Dermis blood vessel endothelial cell (primary cell): ENCODE measurements at regions not wholly inside any gene's neighbourhood (a gene's known extent, or its start where the extent isn't known, plus 50 kb on each side); places are given as distances from the start of the nearest gene placed in this dataset.
A peak's percentile ranks its signal among the peaks of the same experiment; 100 is the strongest.
"Not testable (repeated sequence)": the region's sequence is repeated elsewhere in the genome, so short reads cannot be mapped to it uniquely, and the experiment has no call there.

Experiments used
- DNase-seq: peaks from one replicate; pipeline ENCODE4 v3.0.0; 2010

DNA sequence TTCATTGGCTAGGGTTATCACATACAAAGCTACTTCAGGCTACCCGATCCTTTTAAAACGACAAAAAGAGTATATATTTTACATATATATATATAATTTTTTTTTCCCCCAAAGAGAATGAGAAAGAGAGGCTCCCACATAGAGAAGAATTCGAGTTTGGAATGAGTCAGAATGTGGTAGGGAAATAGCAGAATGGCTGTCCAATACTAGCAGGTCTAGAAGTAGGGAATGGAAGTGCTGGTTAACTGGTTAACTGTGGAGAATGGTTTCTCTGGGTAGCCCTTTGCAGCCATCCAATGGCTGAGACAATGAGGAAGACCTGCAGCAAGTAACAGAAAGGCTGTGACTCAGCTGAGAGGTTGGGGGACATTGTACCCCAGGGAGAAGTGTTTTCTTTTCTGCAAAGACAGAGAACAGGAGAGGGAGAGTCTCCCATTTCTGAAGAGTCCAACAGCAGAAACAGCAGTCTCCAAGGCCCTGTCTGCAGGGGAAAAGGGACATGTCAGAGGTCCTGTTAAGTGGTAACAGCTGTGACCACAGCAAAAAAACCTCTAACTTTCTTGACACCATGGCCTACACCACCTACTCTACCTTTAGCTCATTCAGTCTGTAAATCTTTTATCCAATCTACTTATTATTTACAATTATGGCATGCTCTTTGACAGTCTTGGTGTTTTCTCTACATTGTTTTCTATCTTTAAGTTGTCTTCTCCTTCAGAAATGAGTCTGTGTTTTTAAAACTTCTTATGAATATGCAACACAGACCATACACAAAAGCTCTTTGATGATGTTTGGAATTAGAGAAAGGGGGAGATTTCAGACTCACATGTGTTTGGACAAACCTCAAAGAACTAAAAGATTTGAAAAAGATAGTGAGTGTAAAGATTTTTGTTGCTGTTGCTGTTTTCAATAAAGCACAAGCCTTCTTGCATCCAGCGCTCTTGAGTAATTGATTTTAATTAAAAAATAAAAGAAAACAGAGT lies 116.1 kb upstream of the SLC7A14 start:
- DNase-seq, result no peak

DNA sequence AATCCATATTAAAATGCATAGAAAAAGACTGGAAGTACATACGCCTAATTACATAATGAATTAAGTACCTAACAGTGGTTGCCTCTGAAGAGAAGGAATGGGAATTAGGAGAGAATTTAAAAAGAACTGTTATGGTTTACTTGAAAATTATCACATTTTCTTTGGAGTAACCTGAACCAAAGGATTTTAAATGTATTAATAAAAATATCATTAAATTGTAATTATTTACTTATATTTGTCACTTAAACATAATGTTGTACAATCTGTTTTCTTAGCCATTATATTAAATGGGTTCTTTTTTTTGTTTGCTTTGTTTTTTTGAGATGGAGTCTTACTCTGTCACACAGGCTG lies 114.2 kb upstream of the SLC7A14 start:
- no peak for DNase-seq

DNA sequence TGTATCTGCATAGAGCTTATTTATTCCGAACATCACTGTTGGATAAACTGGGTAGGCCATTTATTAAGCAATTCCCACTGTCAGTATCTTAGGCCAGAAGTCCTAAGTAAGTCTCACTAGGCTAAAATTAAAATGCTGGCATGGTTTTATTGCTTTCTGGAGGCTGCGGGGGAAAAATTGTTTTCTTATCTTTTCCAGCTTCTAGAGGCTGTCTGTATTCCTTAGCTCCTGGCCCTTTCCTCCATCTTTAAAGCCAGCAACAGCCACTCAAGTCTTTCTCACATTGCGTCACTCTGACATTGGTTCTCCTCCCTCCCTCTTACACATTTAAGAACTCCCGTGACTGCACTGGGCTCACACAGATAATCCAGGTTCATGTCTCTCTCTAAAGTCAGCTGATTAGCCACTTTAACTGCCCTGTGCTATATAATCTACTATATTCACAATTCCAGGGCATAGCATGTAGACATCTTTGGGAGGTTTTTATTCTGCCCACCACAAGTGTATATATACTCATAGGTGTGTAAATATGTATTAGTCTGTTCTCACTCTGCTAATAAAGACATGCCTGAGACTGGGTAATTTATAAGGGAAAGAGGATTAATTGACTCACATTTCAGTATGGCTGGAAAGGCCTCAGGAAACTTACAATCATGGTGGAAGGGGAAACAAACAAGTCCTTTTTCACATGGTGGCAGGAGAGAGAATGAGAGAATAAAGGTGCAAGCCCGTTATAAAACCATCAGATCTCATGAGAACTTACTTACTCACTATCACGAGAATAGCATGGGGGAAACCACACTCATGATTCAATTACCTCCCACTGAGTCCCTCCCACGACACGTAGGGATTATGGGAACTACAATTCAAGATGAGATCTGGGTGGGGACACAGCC lies 113.5 kb upstream of the SLC7A14 start:
- DNase-seq, result no peak

DNA sequence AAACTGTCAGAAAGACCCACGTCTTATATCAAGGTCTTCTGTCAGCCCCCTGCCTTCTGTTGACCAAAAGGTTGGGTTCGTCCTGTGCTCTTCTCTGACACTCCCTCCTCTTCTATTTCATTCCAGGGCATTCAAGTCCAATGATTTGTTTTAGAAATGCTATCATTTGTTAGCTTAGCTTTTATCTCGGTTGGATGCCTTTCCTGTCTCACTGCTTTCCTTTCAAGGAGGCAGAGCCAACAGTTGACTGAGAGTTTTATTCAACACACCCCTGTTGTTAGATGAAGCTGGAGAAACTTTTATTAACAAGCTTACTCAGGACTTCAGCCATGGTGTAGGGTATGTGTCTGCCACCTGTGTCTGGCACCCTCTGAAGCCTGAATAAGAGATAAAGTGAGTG lies 112.0 kb upstream of the SLC7A14 start:
- no peak for DNase-seq

DNA sequence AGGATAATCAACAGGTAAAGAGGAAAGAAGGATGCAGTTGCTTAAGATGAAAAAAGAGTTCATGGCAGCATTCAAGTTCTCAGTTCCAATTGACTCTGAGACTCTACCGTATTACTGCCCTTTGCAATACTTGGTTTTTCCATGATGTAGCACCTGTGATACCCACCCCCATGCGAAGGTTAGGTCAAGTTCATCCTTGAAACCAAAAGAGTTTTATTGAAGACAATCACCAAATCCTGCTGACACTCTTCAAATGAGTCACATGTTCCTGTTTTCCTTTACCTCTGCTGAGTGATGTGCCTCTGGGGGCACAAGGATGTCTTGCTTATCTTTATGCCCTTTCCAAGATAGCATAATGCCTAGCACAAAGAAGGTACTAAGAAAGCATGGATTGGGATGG lies 111.3 kb upstream of the SLC7A14 start:
- DNase-seq, result no peak

DNA sequence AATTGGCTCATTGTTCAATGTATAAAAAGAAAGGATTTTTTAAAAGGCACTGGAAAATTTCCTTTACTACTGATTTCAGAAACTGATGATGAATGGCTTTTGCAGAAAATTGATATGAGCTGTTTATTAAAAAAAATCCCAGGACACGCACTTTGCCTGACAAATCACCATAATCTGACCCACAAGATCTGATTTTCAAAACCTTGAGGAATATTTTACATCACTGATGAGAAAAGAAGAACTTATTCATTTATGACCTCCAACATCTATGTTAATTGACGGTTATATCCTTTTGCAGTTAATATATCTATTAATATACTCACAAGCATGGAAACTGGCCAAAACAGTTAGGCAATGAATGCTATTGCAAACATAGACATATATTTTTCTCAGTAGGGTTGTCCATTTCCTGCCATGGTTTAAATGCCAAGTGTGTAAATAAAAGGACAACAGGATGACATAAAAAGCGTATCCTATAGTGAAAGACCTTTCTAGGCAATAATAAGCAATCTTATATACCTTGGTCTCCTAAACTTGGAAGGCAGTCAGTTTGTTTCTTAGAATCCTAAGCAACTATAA lies 109.7 kb upstream of the SLC7A14 start:
- DNase-seq, result no peak

DNA sequence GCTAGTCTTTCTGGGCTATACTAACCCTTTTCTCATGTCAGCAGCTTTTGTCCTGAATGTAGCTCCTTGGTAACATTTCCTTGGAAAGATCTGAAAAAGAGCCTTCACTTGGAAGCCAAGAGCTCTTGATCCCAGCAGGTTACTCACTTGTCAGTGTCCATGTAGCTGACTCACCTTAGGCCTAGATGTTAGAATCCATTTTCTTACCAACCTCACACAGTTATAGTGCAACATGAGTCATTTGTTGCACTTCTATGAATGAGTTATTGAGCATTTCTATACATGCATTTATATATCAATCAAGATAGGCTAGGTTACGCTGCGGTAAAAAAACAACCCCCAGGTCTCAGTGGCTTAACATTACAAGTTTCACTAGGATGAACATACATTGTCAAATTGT lies 106.8 kb upstream of the SLC7A14 start:
- DNase-seq, result no peak

DNA sequence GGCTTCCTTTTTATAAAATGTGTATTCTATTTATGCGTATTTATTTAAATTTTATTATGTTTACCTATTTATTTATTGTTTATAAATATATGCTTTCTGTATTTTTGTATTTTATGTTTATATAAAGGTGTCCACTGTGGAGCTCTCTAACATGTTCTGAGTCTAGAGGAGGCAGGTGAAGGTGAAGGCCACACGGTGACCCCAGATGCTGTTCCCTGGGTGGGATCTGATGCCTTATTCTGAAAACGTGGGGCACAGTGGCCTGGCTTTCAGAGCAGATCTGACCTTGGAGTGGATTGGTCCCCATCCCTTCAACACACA lies 104.7 kb upstream of the SLC7A14 start:
- no peak for DNase-seq

DNA sequence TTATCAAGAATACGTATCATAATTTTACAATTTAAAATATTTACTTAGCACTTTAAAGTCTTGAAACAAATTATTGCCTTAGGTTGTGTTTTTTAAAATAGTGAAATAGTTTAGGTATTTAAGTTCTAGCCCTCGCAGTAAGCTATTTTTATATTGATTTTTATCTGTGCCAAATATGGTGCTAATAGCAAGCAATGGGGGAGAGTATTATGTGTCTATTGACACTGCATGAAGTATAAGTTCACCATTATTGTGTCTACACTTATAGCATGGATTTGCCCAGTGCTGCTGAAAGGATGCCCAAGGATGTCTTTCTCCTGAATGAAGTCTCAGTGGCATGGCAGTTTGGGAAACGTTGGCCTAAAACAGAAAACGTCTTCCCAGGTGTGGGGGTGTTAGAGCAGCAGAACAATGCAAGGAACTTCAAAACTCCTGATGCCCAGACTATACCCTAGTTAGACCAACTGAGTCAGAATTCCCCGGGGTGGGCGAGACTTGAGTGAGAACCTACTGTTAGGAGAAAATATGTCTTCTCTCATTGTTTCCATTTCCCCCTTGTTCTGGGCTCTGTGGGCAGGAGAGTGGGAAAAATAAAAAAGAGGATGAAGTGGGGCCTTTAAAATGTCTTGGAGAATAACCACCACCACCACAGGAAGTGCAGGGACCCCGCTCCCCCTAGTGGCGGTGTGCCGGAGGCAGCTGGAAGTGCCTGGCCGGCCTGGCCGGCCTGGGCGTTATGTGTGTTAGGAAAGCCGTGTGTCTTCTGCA lies 104.2 kb upstream of the SLC7A14 start:
- peak; percentile 52 for DNase-seq

DNA sequence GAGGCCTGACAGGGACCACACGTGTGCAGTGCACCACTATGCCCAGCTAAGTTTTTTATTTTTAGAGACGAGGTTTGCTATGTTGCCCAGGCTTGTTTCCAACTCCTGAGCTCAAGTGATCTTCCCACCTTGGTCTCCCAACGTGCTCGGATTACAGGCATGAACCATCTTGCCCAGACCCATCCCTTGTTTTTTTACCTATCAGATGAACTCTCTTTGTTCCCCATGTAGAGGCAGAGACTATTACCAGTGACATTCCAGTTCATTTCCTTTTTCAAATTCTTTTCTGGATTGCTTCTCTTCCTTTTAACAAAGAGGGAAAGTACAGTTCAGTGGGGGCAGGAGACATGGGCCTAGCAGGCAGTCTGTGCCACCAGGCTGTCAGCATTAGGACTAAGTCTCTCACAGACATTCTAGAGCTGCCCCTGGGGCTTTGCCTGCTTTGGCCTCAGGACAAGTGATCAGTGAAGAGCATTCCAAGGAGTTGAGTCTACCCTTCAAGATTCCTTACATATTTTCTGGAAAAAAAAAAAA lies 103.5 kb upstream of the SLC7A14 start:
- peak; percentile 77 for DNase-seq

DNA sequence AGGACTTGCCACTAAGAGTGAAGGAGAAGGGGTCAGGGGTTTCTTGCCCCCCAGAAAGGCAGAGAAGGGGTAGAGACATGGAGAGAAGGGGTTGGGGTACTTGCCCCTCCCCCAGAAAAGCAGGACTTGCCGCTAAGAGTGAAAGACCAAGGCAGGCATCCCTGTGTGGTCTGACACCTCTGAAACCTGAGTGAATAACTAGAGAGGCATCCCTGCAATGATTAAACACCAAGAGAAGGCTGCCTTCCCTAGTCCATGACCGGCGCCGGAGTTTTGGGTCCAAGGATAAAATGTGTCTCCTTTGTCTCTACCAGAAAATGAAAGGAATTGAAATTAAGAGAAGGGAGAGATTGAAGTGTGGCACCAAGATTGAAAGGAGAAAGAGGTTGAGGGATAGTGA lies 102.3 kb upstream of the SLC7A14 start:
- DNase-seq, result not testable (repeated sequence)

DNA sequence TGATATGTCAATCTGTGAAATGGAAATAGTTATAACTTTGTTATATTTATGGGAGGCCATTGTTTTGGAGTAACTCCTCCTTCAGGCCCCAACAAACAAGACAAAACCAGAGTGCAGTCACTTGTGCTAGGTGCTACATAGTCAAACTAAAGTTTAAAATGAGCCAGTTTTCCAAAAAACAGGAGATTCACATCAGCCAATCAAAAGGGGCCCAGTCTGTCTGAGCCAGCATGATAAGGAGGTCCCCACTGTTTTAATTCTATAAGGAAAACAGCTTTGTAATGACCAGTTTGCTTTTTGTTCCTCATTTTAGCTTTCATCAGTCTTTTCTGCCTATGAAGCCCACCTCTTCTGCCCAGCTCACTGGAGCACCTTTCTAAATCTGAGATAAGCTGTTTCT lies 94.7 kb upstream of the SLC7A14 start:
- DNase-seq, result no peak

DNA sequence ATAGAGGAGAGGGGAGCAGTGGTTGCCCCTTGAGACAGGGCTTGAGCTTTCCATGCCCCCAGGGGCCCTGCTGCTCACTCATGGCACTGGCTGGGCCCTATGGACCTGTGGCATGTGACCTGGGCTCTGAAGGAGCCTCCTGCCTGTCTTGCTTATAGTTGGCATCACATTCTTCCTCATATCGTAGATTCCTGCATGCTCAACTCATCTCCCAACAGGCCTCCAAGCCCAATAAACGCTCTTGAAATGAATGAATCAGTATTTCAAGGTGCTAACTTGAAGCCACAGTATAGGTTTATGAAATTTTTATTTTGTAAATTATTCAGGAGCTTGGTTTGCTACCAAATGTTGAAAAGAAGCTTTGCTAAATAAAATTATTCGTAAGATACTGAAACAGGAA lies 93.3 kb upstream of the SLC7A14 start:
- no peak for DNase-seq

DNA sequence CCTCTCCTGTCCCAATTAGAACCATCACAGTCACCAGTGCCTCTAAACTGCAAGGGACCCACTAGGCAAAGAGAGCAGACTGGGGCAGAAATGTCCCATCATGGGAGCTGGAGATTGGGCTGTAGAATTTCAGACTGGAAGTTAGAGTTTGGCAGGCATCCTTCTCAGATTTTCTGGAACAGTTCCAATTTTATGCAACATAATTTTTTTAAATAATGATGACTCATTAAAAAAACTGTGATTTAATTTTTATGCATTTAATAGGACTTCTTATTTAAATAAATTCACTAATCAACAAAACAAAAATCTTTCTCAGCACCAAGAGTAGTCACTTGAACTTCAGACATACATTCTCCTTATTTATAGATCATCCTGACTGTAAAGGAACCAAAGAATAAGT lies 84.6 kb upstream of the SLC7A14 start:
- DNase-seq, result peak; percentile 21

DNA sequence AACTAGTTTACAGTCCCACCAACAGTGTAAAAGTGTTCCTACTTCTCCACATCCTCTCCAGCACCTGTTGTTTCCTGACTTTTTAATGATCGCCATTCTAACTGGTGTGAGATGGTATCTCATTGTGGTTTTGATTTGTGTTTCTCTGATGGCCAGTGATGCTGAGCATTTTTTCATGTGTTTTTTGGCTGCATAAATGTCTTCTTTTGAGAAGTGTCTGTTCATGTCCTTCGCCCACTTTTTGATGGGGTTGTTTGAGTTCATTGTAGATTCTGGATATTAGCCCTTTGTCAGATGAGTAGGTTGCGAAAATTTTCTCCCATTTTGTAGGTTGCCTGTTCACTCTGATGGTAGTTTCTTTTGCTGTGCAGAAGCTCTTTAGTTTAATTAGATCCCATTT lies 77.1 kb upstream of the SLC7A14 start:
- DNase-seq, result not testable (repeated sequence)

DNA sequence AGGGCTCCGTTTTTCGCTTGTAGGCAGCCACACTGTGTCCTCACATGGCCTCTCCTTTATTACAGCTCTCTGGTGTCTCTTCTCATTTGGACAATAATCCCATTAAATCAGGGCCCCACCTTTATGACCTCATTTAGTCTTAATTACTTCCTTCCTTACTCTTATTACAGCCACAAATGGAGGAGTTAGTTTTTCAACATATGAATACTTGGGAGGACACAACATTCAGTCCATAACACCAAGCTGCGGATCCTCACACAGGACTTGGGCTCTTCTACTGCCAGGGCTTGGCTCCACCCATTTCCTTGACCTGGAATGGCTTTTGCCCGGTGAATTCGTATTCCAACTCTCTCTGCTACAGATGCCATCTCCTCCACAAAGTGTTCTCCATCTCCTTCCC lies 74.3 kb upstream of the SLC7A14 start:
- DNase-seq, result peak; percentile 7

DNA sequence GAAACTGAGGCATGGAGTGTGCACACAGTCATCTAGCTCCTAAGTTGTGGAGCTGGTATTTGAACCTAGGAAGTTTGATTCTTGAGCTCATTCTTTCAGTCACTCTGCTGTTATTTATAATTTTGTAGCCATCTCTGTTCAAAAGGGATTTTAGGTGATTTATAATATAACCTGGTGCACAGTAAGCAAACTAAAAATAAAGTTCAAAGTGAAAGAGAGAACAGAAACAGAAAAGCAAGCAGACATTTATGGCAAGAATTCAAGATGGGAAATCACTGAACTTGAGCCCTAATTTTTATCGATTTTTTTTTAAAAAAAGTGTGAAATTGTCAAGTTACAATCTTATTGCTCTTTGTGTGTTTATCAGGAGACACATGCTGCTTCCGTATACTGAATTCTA lies 71.4 kb upstream of the SLC7A14 start:
- no peak for DNase-seq

DNA sequence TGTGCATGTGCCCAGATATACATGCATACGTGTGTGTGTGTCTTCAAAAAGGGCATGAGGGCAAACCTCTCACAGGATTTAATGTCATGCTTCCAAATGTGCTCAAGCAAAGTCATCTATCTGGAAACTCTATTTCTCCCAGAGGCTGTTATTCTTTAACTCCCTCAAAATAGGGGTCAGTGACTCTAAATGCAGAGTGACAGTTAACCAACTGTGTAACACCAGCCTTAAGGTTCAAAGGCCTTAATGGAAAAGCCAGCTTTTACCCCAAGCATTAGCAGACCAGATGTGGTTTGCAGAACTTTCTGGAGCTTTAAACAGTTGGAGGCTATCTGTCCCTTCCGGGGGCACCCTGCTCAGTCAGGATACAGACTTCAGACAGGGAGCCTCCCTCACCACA lies 70.4 kb upstream of the SLC7A14 start:
- no peak for DNase-seq

DNA sequence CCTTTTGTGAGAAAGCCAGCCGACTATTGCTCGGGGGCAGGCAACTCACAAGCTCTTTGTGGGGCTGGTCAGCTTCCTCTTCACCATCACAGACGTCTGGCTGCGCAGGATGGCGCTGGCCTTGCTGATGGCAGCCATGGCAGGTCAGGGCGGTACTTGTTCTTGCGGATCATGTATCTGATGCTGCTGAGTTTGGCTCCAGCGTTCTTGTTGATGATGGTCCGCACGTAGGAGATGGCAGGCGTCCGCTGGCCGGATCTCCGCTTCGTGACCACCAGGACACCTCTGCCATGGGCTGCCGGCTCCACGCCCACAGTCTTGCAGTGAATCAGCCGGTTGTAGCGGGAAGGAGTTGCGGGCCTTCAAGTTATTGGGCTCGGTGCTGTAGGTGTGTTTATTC lies 67.9 kb upstream of the SLC7A14 start:
- DNase-seq, result no peak

DNA sequence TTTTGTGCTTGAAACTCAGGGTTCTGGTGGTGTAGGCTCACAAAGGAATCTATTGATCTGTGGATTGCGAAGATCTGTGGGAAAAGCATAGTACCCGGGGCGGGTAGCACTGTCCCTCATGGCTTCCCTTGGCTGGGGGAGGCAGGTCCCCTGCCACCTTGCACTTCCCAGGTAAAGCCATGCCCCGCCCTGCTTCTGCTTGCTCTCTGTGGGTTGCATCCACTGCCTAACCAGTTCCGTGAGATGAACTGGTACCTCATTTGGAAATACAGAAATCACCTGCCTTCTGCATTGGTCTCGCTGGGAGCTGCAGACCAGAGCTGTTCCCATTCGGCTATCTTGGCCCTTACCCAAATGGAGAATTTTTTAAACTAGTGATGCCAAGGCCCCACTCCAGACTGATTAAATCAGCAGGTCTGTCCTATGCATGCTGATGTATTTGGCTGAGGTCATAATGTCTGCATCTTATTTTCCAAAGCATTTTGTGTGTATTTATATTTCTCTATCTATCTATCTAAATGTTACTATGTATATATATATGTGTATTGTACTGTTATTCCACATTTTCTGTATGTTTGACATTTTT lies 65.5 kb upstream of the SLC7A14 start:
- DNase-seq, result no peak

DNA sequence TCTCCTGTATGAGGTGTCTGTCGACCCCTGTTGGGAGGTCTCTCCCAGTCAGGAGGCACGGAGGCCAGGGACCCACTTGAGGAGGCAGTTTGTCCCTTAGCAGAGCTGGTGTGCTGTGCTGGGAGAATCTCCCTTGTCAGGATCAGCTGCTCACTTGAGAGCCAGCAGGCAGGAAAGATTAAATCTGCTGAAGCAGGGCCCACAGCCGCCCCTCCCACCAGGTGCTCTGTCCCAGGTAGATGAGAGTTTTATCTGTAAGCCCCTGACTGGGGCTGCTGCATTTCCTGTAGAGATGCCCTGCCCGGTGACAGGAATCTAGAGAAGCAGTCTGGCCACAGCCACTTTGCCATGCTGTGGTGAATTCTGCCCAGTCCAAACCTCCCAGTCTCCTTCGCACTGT lies 64.7 kb upstream of the SLC7A14 start:
- not testable (repeated sequence) for DNase-seq

DNA sequence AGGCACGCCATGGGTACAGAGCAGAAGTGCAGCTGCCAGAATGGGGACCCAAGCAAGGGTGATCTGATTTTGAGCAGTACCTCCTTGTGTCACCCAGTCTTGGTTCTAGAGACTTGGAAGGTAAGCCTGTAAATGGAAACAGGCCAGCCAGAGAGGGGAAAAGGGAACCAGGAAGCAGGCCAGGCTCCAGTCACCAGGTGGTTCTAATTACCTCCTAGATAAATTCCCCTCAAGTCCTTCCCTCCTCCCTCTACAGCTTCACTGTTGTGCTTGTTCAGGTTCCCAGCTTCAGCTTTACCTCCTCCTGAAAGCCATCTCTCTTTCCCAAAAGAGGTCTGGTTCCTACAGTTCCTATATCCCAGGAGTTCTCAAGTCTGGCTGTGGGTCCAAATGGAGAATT lies 58.8 kb upstream of the SLC7A14 start:
- DNase-seq, result no peak
